ENCODE measurements at regions not wholly inside any gene's neighbourhood (a gene's known extent, or its start where the extent isn't known, plus 50 kb on each side); places are given as distances from the start of the nearest gene placed in this dataset.
"Not testable (repeated sequence)": the region's sequence is repeated elsewhere in the genome, so short reads cannot be mapped to it uniquely, and the experiment has no call there.

DNA sequence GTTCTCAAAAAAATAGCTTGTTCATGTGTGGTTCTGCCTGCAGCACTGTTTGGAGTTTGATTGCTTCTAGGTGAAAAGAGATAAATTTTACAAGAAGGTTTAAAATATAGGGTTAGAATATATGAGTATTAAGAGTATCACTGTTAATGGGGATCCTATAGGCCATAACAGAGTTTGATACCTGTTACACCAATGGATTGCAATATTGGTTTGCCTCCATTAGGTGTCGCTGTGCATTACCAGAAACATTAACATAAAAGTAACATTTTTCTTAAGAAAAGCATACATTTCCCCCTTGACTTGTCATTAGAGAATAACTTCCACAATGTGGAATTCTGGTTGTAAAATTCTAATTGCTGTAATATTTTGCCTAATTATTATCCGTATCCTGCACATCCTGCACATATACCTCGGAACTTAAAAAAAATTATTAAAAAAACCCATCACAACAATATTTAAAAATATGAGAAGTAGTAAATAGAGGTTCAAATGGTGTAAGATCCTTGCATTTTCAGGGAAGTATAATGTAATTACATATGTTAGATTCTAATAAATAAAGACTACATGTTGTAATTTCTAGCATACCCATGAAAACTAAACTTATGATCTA lies 63.0 kb downstream of the CYP4A11 start:
- peak; percentile 9 for DNase-seq (ENCODE audit: extremely low read depth, low read depth)

- not testable (repeated sequence) for DNase-seq (ENCODE audit: extremely low read depth, low read depth)
These were observed 65.2 kb downstream of the CYP4A11 start for GRCh38 chr1:46876093-46876492.
